ENCODE measurements at regions not wholly inside any gene's neighbourhood (a gene's known extent, or its start where the extent isn't known, plus 50 kb on each side); places are given as distances from the start of the nearest gene placed in this dataset.

GRCh38 chr15:81825136-81825535 lies 220.7 kb downstream of the MEX3B start:
- TF ChIP-seq, protein P1, sequence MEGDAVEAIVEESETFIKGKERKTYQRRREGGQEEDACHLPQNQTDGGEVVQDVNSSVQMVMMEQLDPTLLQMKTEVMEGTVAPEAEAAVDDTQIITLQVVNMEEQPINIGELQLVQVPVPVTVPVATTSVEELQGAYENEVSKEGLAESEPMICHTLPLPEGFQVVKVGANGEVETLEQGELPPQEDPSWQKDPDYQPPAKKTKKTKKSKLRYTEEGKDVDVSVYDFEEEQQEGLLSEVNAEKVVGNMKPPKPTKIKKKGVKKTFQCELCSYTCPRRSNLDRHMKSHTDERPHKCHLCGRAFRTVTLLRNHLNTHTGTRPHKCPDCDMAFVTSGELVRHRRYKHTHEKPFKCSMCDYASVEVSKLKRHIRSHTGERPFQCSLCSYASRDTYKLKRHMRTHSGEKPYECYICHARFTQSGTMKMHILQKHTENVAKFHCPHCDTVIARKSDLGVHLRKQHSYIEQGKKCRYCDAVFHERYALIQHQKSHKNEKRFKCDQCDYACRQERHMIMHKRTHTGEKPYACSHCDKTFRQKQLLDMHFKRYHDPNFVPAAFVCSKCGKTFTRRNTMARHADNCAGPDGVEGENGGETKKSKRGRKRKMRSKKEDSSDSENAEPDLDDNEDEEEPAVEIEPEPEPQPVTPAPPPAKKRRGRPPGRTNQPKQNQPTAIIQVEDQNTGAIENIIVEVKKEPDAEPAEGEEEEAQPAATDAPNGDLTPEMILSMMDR (IDR thresholded peaks at IDR 0.05), result no peak
- TF ChIP-seq EP300 (IDR thresholded peaks at IDR 0.05) (no peak), POLR2A (IDR thresholded peaks at IDR 0.05) (no peak)
